GM12891 (cell line): ENCODE measurements at regions not wholly inside any gene's neighbourhood (a gene's known extent, or its start where the extent isn't known, plus 50 kb on each side); places are given as distances from the start of the nearest gene placed in this dataset.

ENCODE experiments used
- DNase-seq: peaks from one replicate; pipeline ENCODE4 v3.0.0; 2011; ENCODE audit warnings: low spot score; ENCODE audit not compliant: insufficient read length
- FAIRE-seq: peaks from 2 replicates; lab custom pipeline; 2011; peaks lifted over from hg19 to GRCh38; lab: Jason Lieb, UNC
- PAX5 ChIP-seq: IDR thresholded peaks from 2 replicates; pipeline ENCODE4 v1.6.1; 2011; ENCODE audit warnings: low read length, moderate library complexity, mild to moderate bottlenecking; ENCODE audit not compliant: insufficient read depth, severe bottlenecking
- POLR2A ChIP-seq: IDR thresholded peaks from 2 replicates; pipeline ENCODE4 v1.6.1; 2011; ENCODE audit warnings: low read depth, low read length, control low read depth
- POLR2AphosphoS5 ChIP-seq: IDR thresholded peaks from 2 replicates; pipeline ENCODE4 v1.6.1; 2011; ENCODE audit warnings: low read depth, low read length, control low read depth
- POU2F2 ChIP-seq: IDR thresholded peaks from 2 replicates; pipeline ENCODE4 v1.6.1; 2011; ENCODE audit warnings: low read depth, mild to moderate bottlenecking, control low read depth, low read length, moderate library complexity
- SPI1 ChIP-seq: IDR thresholded peaks from 2 replicates; pipeline ENCODE4 v1.6.1; 2011; ENCODE audit warnings: low read depth, low read length, control low read depth
- TAF1 ChIP-seq: IDR thresholded peaks from 2 replicates; pipeline ENCODE4 v1.6.1; 2011; ENCODE audit warnings: low read depth, low read length, control low read depth

- DNase-seq (no peak), FAIRE-seq (no peak)
- no peak for TF ChIP-seq POLR2AphosphoS5
- no peak for TF ChIP-seq POLR2A
- TF ChIP-seq SPI1, result no peak
- no peak for TF ChIP-seq POU2F2
- TF ChIP-seq TAF1, result no peak
These were observed 229.2 kb upstream of the ZPLD1 start for GRCh38 chr3:102205647-102206046.

GRCh38 chr3:102206511-102207031 is 228.2 kb upstream of the ZPLD1 start:
- no peak for DNase-seq
- TF ChIP-seq TAF1 (no peak), PAX5 (no peak), POLR2A (no peak), POU2F2 (no peak), POLR2AphosphoS5 (no peak), SPI1 (no peak)
- no peak for FAIRE-seq

DNA sequence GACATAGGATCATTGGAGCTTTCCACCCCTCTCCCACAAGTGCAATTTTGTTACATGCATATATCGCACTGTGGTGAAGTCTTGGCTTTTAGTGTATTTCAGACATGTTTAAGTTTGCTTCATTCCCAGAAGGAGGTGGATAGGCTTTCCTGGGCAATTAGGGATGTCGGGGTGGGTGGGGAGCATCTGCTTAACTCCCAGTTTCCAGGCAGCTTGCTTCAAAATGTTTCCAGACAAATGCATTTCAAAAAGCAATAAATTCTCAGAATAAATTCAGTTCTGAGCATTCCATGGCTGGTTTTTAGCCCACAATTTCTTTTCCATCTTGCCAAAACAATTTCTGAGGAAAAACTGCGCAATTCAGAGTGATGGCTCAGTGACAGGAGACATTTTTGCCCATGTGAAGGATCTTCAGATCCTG is 227.7 kb upstream of the ZPLD1 start:
- TF ChIP-seq TAF1 (no peak), POLR2A (no peak), PAX5 (no peak), POU2F2 (no peak), POLR2AphosphoS5 (no peak), SPI1 (no peak)
- no peak for FAIRE-seq
- no peak for DNase-seq

DNA sequence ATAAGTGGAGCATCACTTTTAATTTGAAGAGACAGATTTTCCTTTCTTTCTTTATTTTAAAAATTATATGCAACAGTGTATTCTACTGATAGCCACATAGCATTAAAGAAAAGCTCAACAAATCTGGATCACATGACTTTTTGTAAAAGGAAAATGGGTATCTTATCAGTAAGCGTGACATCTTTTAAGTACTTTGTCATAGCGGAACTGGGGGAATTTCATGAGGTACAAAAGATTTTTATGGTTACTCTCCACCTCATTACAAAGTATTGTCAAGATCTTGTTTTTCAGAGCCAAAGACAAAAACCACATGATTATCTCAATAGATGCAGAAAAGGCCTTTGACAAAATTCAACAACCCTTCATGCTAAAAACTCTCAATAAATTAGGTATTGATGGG is 219.6 kb upstream of the ZPLD1 start:
- no peak for FAIRE-seq
- TF ChIP-seq TAF1, result no peak
- TF ChIP-seq POU2F2, result no peak
- TF ChIP-seq POLR2A, result no peak
- TF ChIP-seq SPI1, result no peak
- TF ChIP-seq PAX5, result no peak
- TF ChIP-seq POLR2AphosphoS5, result no peak
- DNase-seq, result no peak

- no peak for FAIRE-seq
- DNase-seq, result no peak
These were observed 211.7 kb upstream of the ZPLD1 start for GRCh38 chr3:102223132-102223531.

DNA sequence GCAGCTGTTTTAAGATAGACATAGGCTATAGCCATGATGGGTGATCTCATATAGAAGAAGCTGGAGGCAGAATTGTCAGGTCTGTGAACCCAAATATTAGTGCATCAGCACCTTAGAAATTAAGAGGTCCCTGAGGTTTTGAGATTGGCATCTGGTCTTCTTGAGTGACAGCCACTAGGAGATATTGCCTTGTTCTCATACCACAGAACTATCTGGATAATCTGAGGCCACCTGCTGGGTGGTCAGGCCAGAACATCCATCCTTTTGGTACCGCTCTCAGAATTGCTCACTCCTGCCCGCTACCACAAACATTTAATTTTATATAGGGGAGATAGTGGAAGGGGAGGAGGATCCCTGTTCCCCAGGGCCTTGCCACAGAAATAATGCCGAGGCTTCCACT is 210.6 kb upstream of the ZPLD1 start:
- DNase-seq, result no peak
- FAIRE-seq, result no peak
- TF ChIP-seq POU2F2, result no peak
- TF ChIP-seq TAF1, result no peak
- no peak for TF ChIP-seq POLR2AphosphoS5
- no peak for TF ChIP-seq POLR2A
- no peak for TF ChIP-seq SPI1
- TF ChIP-seq PAX5, result no peak

More at GRCh38 chr3:102223132-102223531, 211.7 kb upstream of the ZPLD1 start:
- TF ChIP-seq POLR2AphosphoS5 (no peak), TAF1 (no peak), POU2F2 (no peak), POLR2A (no peak), SPI1 (no peak), PAX5 (no peak)

GRCh38 chr3:102225005-102225404 is 209.8 kb upstream of the ZPLD1 start:
- DNase-seq (no peak), FAIRE-seq (no peak)
- TF ChIP-seq POU2F2 (no peak), TAF1 (no peak), PAX5 (no peak), POLR2AphosphoS5 (no peak), POLR2A (no peak), SPI1 (no peak)

GRCh38 chr3:102225407-102226132 is 209.2 kb upstream of the ZPLD1 start:
- DNase-seq (no peak), FAIRE-seq (peak; percentile 68)
- TF ChIP-seq TAF1 (no peak), SPI1 (no peak), POLR2AphosphoS5 (no peak), PAX5 (no peak), POLR2A (no peak), POU2F2 (no peak)

GRCh38 chr3:102226463-102226862 is 208.4 kb upstream of the ZPLD1 start:
- FAIRE-seq, result no peak
- TF ChIP-seq POLR2AphosphoS5 (no peak), POLR2A (no peak), SPI1 (no peak), PAX5 (no peak), POU2F2 (no peak), TAF1 (no peak)
- DNase-seq, result no peak
